GM19328 (cell line): ENCODE measurements at regions not wholly inside any gene's neighbourhood (a gene's known extent, or its start where the extent isn't known, plus 50 kb on each side); places are given as distances from the start of the nearest gene placed in this dataset.
"Not testable (repeated sequence)": the region's sequence is repeated elsewhere in the genome, so short reads cannot be mapped to it uniquely, and the experiment has no call there.

Experiments used
- ATAC-seq: cut with Tn5 transposase; IDR thresholded peaks from one replicate; pipeline ENCODE4 v1.9.1; 2021; ENCODE audit warnings: mild to moderate bottlenecking, moderate library complexity; ENCODE audit not compliant: unreplicated experiment

- ATAC-seq, result no peak
These were observed 71.0 kb downstream of the COQ2 start for GRCh38 chr4:83213640-83214039.

DNA sequence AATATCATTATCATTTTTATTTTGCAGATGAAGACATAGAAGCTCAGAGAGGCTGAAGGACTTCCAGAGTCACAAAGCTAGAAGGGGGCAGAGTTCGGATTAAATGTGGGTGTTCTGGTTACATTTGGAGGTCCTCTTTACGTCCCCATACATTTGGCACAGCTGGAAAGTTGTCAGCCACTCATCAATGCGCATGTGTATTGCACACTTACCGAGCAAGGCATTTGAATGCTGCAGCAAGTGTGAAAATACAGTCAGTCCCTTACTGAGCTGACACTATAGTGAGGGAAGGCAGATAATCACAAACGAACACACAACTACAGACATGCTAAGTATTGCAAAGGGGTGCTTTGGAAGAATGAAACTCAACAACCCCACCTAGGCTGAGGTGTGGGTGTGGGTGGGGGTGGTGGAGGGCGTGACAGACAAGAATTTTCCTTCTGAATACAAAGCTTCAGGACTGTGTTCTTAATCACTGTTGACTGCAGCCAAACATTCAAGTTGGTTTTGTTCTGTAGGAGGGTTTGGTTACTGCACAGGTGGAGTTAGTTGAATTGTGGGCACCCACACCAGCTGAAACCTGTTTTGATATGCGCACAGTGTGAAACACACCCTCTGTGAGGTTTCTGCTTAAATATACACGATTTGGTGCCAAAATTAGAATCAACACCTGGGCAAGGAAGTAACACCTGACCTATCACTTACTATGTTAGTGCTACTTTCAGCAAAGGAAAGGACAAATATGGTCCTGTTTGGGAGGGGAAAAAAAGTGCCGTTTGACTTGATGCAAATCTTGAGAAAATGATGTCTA, 72.4 kb downstream of the COQ2 start:
- ATAC-seq, result peak; percentile 84

- ATAC-seq, result no peak
These were observed 75.2 kb downstream of the COQ2 start for GRCh38 chr4:83209419-83209818.

- ATAC-seq, result no peak
These were observed 75.9 kb downstream of the COQ2 start for GRCh38 chr4:83208371-83209365.

DNA sequence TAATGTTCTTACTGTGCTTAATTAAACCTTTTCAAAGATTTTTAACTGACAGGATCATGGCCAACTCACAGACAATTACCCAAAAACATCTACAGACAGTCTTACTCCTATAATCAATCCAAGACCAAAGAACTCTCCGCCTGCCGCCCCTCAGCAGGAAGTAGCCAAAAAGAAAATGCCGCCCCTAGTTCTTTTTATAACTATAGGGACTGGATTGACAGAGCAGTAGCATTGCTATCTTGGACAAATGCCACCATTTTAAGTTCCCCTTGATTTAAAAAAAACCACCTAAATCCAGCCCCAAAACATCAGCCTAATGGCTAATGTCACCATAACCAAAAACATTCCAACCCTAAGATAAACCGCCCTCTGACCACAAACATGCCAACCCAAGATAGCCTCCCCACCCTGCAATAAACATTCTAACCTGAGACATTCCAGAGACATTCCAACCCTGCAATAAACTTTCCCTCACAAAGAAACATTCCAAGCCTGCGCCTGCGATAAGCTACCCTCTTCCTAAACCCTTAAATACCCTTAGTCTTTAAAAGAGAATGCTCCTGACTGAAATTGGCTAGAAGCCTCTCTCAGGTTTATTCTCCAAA, 77.0 kb downstream of the COQ2 start:
- ATAC-seq, result no peak

GRCh38 chr4:83205760-83206159, 78.8 kb downstream of the COQ2 start:
- no peak for ATAC-seq

- ATAC-seq, result no peak
These were observed 79.9 kb downstream of the COQ2 start for GRCh38 chr4:83204731-83205130.

DNA sequence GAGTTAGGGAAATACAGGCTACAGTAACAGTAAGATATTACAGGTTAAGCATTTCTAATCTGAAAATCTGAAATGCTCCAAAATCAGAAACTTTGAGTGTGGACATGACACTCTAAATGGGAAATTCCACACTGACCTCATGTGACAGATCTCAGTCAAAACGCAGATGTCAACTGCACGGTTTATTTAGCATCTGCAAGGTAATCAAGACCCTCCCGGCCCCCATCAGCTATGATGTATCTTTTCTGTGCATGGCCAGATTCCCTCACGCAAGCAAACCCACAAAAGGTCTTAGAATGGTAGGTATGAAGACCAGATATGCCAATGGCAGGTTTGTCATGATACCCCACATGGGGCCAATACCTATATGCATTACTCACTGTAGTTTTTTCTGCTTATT, 82.8 kb downstream of the COQ2 start:
- no peak for ATAC-seq

GRCh38 chr4:83197555-83198235, 83.2 kb upstream of the PLAC8 start:
- no peak for ATAC-seq

DNA sequence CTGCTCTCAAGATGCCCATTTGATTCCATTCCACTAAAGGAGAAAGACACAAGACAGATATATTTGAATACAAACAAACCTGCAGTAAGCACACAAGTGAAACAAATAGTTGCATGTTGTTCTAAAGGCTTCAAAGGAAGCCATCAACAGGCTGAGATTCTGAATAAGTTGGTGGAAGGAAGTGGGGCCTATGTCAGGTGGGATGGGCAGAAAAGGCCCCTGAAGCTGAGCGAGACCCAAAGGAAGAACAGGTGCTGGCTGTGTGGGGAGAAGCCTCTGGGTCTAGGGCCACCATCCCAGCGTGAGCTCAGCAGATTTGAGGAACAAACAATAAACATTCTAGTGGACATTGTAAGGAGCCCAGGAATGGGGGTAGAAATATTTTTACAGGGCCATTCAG, 82.4 kb upstream of the PLAC8 start:
- no peak for ATAC-seq

DNA sequence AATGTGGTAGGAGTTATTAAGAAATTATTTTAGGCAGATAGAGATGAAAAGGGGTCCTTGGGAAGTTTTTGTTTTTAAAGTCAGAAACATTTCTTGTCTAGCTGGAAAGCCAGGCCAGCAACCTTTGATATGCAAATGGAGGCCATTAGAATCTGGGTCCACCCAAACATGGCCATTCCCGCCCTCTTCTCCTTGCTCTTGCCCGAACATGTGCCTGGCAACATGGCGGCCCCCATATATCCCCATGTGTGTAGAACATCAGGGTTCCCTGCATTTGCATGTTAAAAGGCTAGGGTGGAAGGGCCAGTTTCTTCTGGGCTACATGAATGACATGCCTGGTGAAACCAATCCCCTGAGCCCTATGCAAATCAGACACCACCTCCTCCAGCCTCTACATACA, 80.7 kb upstream of the PLAC8 start:
- ATAC-seq, result no peak

- not testable (repeated sequence) for ATAC-seq
These were observed 80.1 kb upstream of the PLAC8 start for GRCh38 chr4:83194588-83194987.

GRCh38 chr4:83192634-83193033, 78.1 kb upstream of the PLAC8 start:
- ATAC-seq, result no peak

DNA sequence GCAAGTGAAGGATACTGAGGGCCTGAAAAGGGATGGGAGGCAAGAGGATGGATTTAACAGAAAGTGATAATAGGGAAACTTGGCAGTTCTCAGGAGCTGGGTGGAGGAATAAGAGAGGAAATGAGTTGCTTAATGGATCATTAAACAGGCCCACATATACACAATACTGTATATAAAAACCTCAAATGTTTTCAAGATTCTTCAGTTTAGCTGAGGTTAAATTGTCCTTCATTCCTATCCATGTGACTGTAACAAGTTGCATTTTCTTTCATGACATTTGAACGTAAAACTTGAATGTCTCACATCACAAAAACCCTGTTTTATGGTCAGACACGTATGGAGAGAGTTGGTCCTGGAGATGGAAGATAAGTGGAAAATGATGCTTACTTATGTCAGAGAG, 76.5 kb upstream of the PLAC8 start:
- no peak for ATAC-seq

DNA sequence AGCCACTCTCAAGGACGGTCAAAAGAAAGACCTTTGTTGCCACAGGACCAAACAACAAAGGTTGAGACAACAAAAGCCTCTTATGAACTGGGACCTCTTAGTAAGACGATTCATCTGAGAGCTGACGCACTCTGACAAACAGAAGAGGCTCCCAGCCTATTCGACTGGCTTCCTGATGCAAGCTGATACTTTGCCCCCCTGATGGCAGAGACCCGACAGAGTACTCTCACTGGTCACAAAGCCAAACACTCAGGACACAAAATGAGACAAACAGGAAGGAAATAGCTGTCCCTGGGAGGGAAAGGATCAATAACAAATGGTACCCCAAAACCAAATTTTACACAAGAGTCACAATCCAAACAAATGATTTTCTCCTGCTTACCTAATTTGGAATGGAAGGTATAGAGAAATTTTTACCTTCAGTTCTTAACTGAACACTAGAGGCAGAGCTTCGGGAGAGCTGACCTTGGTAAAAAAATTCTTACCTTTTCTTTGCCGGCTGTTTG, 75.2 kb upstream of the PLAC8 start:
- no peak for ATAC-seq

GRCh38 chr4:83180431-83180968, 66.0 kb upstream of the PLAC8 start:
- ATAC-seq, result no peak

- ATAC-seq, result no peak
These were observed 64.7 kb upstream of the PLAC8 start for GRCh38 chr4:83179205-83179604.

DNA sequence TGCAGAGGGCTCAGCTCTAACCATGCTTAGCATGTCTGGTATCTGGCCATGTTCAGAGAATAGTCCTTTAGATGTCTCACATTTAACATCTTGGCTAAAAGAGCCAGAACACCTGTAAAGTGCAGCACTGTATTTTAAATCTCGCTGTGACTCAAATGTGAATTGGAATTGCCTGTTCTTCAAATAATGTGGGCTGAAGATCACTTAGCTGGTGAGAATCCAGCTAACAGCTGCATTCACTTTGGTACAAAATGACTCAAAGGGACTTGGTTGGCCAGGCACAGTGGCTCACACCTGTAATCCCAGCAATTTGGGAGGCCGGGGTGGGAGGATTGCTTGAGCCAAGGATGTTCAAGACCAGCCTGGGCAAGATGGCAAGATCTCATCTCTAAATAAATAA, 63.5 kb upstream of the PLAC8 start:
- no peak for ATAC-seq

GRCh38 chr4:83177182-83177581, 62.7 kb upstream of the PLAC8 start:
- no peak for ATAC-seq

- ATAC-seq, result peak; percentile 60
These were observed 60.4 kb upstream of the PLAC8 start for GRCh38 chr4:83174844-83175414.
